ENCODE measurements at regions not wholly inside any gene's neighbourhood (a gene's known extent, or its start where the extent isn't known, plus 50 kb on each side); places are given as distances from the start of the nearest gene placed in this dataset.

DNA sequence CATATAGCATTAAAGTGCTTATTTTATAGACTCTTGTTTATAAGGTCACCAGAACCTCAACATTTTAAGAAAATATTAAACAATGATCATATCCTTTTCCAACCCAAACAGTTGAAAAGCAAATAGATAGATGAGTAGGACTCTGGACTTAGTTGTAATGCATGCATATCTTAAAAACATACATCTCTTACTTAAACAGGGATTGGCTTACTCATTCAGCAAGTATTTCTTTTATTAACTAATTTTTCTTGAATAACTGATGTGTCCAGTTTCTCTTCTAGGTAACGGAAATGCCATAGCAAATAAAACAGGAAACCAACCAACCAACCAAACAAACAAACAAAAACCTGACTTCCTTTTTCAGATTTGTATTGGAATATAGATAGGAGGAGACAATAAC lies 70.9 kb upstream of the NBPF4 start:
- Histone ChIP-seq H2BK20ac (ENCODE audit: low read length) (no peak overlapping the region), H3K4me2 (ENCODE audit: insufficient read depth in 1 of 2, low read depth in 2 of 2, low read length in 2 of 2) (no peak overlapping the region), H2BK120ac (replicated peaks; ENCODE audit: low read depth, low read length) (no peak overlapping the region), H3K18ac (ENCODE audit: extremely low read depth, low read length) (no peak overlapping the region), H3K23ac (ENCODE audit: insufficient read length) (no peak overlapping the region), H4K91ac (replicated peaks; ENCODE audit: insufficient read length, low read length) (no peak overlapping the region), H3K23me2 (ENCODE audit: low read depth, low read length) (no peaks in the 10 kb centered on the region; the same call in 1 of the 2 replicates), H3K56ac (replicated peaks; ENCODE audit: insufficient read length, low read depth, low read length) (no peak overlapping the region), H3K4me3 (ENCODE audit: extremely low read depth in 1 of 4, insufficient read depth in 2 of 4, low read depth in 3 of 4, low read length in 4 of 4) (no peak overlapping the region), H4K20me1 (replicated peaks in 1 of 2; ENCODE audit: control insufficient read depth in 1 of 2, insufficient read depth in 2 of 2, low read length in 2 of 2) (no peaks in the 10 kb centered on the region), H3K4ac (replicated peaks; ENCODE audit: insufficient read length, low read depth, low read length) (no peak overlapping the region), H2BK12ac (ENCODE audit: low read depth, low read length) (no peak overlapping the region), H3K9me3 (ENCODE audit: insufficient read depth in 2 of 2, low read depth in 1 of 2, low read length in 1 of 2) (no peaks in the 10 kb centered on the region), H4K5ac (ENCODE audit: insufficient read length, low read depth, low read length) (no peak overlapping the region), H3K14ac (ENCODE audit: insufficient read length) (no peak overlapping the region), H3K27ac (ENCODE audit: low read depth, low read length) (no peak overlapping the region), H2BK5ac (ENCODE audit: low read depth, low read length) (no peak overlapping the region), H2AFZ (ENCODE audit: low read length) (no peak overlapping the region), H3K4me1 (replicated peaks in 1 of 4; ENCODE audit: control insufficient read depth in 3 of 4, insufficient read depth in 4 of 4, low read length in 3 of 4) (no peaks in the 10 kb centered on the region), H2AK5ac (ENCODE audit: low read depth, low read length) (no peak overlapping the region), H3K79me1 (ENCODE audit: low read depth, low read length) (no peaks in the 10 kb centered on the region), H3K9ac (replicated peaks in 1 of 4; ENCODE audit: extremely low read depth in 1 of 4, low read depth in 3 of 4, low read length in 3 of 4) (no peak overlapping the region), H3K27me3 (replicated peaks in 1 of 4; ENCODE audit: control insufficient read depth in 3 of 4, extremely low read depth in 1 of 4, insufficient read depth in 3 of 4, low read length in 3 of 4) (no peaks in the 10 kb centered on the region), H2BK15ac (ENCODE audit: low read length) (no peak overlapping the region), H4K8ac (ENCODE audit: extremely low read depth, insufficient read depth, low read length) (no peak overlapping the region), H3K79me2 (ENCODE audit: control insufficient read depth in 1 of 2, insufficient read depth in 2 of 2, low read length in 2 of 2) (no peaks in the 10 kb centered on the region), H3K36me3 (ENCODE audit: control insufficient read depth in 2 of 4, insufficient read depth in 4 of 4, low read length in 3 of 4) (no peaks in the 10 kb centered on the region)
- 93% methylated on average over 1 of the region's 1 CpG; no CpG with 5 or more reads in 1 of the 2 experiments for WGBS, 2 experiments (ENCODE audit: extremely low coverage in 1 of 2, insufficient coverage in 1 of 2, insufficient read length in 1 of 2, insufficient replicate concordance in 2 of 2, low coverage in 1 of 2, low lambda C conversion rate in 2 of 2, missing lambda C conversion rate in 1 of 2)
- POLR2A ChIA-PET (ENCODE audit: partially characterized antibody) = no interaction called here
- FAIRE-seq (no peak), DNase-seq (ENCODE audit: low read depth in 1 of 2, low spot score in 2 of 2) (no peak)
- no peak for TF ChIP-seq TBP (IDR thresholded peaks at IDR 0.05; ENCODE audit: low read depth, low read length)
- TF ChIP-seq TAF1 (IDR thresholded peaks at IDR 0.05; ENCODE audit: low read depth, low read length) = no peak
- TF ChIP-seq, protein P1, sequence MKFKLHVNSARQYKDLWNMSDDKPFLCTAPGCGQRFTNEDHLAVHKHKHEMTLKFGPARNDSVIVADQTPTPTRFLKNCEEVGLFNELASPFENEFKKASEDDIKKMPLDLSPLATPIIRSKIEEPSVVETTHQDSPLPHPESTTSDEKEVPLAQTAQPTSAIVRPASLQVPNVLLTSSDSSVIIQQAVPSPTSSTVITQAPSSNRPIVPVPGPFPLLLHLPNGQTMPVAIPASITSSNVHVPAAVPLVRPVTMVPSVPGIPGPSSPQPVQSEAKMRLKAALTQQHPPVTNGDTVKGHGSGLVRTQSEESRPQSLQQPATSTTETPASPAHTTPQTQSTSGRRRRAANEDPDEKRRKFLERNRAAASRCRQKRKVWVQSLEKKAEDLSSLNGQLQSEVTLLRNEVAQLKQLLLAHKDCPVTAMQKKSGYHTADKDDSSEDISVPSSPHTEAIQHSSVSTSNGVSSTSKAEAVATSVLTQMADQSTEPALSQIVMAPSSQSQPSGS (IDR thresholded peaks at IDR 0.05; ENCODE audit: low read length) = no peak
- no peak for TF ChIP-seq GTF2F1 (IDR thresholded peaks at IDR 0.05; ENCODE audit: borderline replicate concordance, low read depth, low read length)
- no peak for TF ChIP-seq RAD21 (IDR thresholded peaks at IDR 0.05 in 1 of 2, conservative IDR thresholded peaks at IDR 0.05 in 1 of 2; ENCODE audit: low read depth in 2 of 2, low read length in 2 of 2)
- no peak for TF ChIP-seq RNF2 (IDR thresholded peaks at IDR 0.05; ENCODE audit: borderline replicate concordance, low read depth, low read length, missing control alignments, poor library complexity, severe bottlenecking)
- no peak for TF ChIP-seq KDM4A (IDR thresholded peaks at IDR 0.05; ENCODE audit: low read depth, low read length, severe bottlenecking)
- TF ChIP-seq KDM5A (IDR thresholded peaks at IDR 0.05; ENCODE audit: low read length) = no peak
- CTCF ChIA-PET (ENCODE audit: partially characterized antibody) = no interaction called here
